Smooth muscle cell (in vitro differentiated cells): ENCODE measurements at regions not wholly inside any gene's neighbourhood (a gene's known extent, or its start where the extent isn't known, plus 50 kb on each side); places are given as distances from the start of the nearest gene placed in this dataset.

ENCODE experiments used
- DNase-seq: peaks from one replicate; lab custom pipeline; 2025; ENCODE audit not compliant: unreplicated experiment; lab: John Stamatoyannopoulos, UW
- H2AFZ ChIP-seq: fragments of 200-600 bp; sonication (generic); 2 replicates; pipeline ENCODE4 v1.6.0; 2016; ENCODE audit warnings: antibody characterized with exemption, low read depth, mild to moderate bottlenecking
- H3F3A ChIP-seq: fragments of 200-600 bp; sonication (generic); 2 replicates; pipeline ENCODE4 v1.6.0; 2017; ENCODE audit warnings: antibody characterized with exemption, low read depth
- H3K27ac ChIP-seq: fragments of 200-600 bp; sonication (generic); 2 replicates; pipeline ENCODE4 v1.5.1; 2016; ENCODE audit warnings: low read depth, mild to moderate bottlenecking
- H3K27me3 ChIP-seq: fragments of 200-600 bp; sonication (generic); 2 replicates; pipeline ENCODE4 v1.6.1; 2016; ENCODE audit warnings: low read depth, mild to moderate bottlenecking
- H3K36me3 ChIP-seq: fragments of 200-600 bp; sonication (generic); 2 replicates; pipeline ENCODE4 v1.5.1; 2016; ENCODE audit warnings: low read depth
- H3K4me1 ChIP-seq: fragments of 200-600 bp; sonication (generic); 2 replicates; pipeline ENCODE4 v1.5.1; 2016; ENCODE audit warnings: low read depth
- H3K4me2 ChIP-seq: fragments of 200-600 bp; sonication (generic); 2 replicates; pipeline ENCODE4 v1.6.0; 2016; ENCODE audit warnings: mild to moderate bottlenecking
- H3K4me3 ChIP-seq: fragments of 200-600 bp; sonication (generic); 2 replicates; pipeline ENCODE4 v1.5.1; 2016; ENCODE audit warnings: mild to moderate bottlenecking
- H3K79me2 ChIP-seq: fragments of 200-600 bp; sonication (generic); 2 replicates; pipeline ENCODE4 v1.6.0; 2016; ENCODE audit warnings: low read depth, mild to moderate bottlenecking
- H3K9ac ChIP-seq: fragments of 200-600 bp; sonication (generic); 2 replicates; pipeline ENCODE4 v1.6.0; 2016; ENCODE audit warnings: low read depth
- H3K9me3 ChIP-seq: fragments of 200-600 bp; sonication (generic); replicated peaks from 2 replicates; pipeline ENCODE4 v1.5.1; 2016; ENCODE audit warnings: low read depth
- H4K20me1 ChIP-seq: fragments of 200-600 bp; sonication (generic); 2 replicates; pipeline ENCODE4 v1.6.0; 2016; ENCODE audit warnings: low read depth
- WGBS: methylation state at CpG from one replicate; pipeline ENCODE4 v1.1.7; 2016; ENCODE audit warnings: low lambda C conversion rate; 5-methylcytosine and 5-hydroxymethylcytosine counted together
- TF ChIP-seq, protein P1 (sequence below): fragments of 200-600 bp; sonication (generic); IDR thresholded peaks from 2 replicates; pipeline ENCODE4 v1.5.1; 2017; ENCODE audit warnings: borderline replicate concordance, mild to moderate bottlenecking, antibody characterized with exemption; ENCODE audit not compliant: insufficient read depth, poor library complexity, severe bottlenecking

- peak overlapping the region; percentile 84 for H3K27ac ChIP-seq
Measured at GRCh38 chr7:18420748-18421147, 74.8 kb upstream of the HDAC9 start.

DNA sequence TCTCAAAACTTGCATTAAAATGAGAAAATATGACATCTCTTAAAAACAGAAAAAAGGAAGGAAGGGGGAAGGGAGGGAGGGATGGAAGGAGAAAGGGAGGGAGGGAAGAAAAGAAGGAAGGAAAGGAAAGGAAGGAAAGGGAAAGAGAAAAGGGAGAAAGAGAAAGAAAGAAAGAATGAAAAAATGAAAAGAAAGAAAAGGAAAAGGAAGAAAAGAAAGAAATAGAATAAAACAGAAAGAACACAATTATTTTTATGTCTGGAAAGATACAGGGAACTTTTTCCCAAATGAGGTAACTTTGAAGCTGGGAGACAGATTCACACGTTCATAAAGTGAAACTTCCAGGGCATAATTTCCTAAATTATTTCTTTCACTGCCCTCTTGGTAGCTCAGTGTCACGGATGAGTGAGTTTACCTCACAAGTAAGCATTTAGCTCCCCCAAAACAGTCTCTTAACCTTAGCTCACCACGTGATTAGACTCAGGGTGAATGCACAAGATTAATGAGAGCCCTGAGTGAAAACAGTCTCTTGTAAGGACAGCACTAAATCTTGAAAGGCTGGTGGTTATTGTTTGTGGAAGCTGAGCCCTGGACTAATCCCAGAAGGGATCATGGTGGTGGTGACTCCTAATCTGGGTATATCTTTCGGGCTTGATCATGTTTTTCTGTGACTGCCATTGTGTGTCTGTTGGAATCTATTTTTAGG lies 74.1 kb upstream of the HDAC9 start:
- Histone ChIP-seq H3K9me3 (no peaks in the 10 kb centered on the region), H2AFZ (peak overlapping the region; percentile 4), H3K9ac (peak overlapping the region; percentile 26), H3F3A (no peaks in the 10 kb centered on the region), H3K4me3 (no peak overlapping the region), H3K4me2 (peak overlapping the region; percentile 55), H3K79me2 (no peaks in the 10 kb centered on the region), H4K20me1 (no peaks in the 10 kb centered on the region), H3K4me1 (peaks cover 34% of the 10 kb centered on the region), H3K36me3 (no peaks in the 10 kb centered on the region), H3K27ac (peak overlapping the region; percentile 84), H3K27me3 (no peaks in the 10 kb centered on the region)
- TF ChIP-seq, protein P1, sequence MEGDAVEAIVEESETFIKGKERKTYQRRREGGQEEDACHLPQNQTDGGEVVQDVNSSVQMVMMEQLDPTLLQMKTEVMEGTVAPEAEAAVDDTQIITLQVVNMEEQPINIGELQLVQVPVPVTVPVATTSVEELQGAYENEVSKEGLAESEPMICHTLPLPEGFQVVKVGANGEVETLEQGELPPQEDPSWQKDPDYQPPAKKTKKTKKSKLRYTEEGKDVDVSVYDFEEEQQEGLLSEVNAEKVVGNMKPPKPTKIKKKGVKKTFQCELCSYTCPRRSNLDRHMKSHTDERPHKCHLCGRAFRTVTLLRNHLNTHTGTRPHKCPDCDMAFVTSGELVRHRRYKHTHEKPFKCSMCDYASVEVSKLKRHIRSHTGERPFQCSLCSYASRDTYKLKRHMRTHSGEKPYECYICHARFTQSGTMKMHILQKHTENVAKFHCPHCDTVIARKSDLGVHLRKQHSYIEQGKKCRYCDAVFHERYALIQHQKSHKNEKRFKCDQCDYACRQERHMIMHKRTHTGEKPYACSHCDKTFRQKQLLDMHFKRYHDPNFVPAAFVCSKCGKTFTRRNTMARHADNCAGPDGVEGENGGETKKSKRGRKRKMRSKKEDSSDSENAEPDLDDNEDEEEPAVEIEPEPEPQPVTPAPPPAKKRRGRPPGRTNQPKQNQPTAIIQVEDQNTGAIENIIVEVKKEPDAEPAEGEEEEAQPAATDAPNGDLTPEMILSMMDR: no peak
- no peak for DNase-seq
- WGBS: 9% methylated on average over 4 of the region's 4 CpGs

More at GRCh38 chr7:18420748-18421147, 74.8 kb upstream of the HDAC9 start:
- H2AFZ ChIP-seq: peak overlapping the region; percentile 4
- no peaks in the 10 kb centered on the region for H3K36me3 ChIP-seq
- no peaks in the 10 kb centered on the region for H3K27me3 ChIP-seq
- no peak for DNase-seq
- H3K9ac ChIP-seq: peak overlapping the region; percentile 26
- H3K79me2 ChIP-seq: no peaks in the 10 kb centered on the region
- no peaks in the 10 kb centered on the region for H3F3A ChIP-seq
- H3K4me1 ChIP-seq: peaks cover 29% of the 10 kb centered on the region
- H3K9me3 ChIP-seq: no peaks in the 10 kb centered on the region
- H3K4me2 ChIP-seq: peak overlapping the region; percentile 55
- no peak overlapping the region for H3K4me3 ChIP-seq
- no peaks in the 10 kb centered on the region for H4K20me1 ChIP-seq
- TF ChIP-seq, protein P1: no peak
- WGBS: 54% methylated on average over 1 of the region's 1 CpG

GRCh38 chr7:18425227-18425626 lies 70.3 kb upstream of the HDAC9 start:
- DNase-seq: no peak
- no peaks in the 10 kb centered on the region for H4K20me1 ChIP-seq
- H3K36me3 ChIP-seq: no peaks in the 10 kb centered on the region
- TF ChIP-seq, protein P1: no peak
- H3F3A ChIP-seq: no peaks in the 10 kb centered on the region
- no peak overlapping the region for H3K27ac ChIP-seq
- H3K4me1 ChIP-seq: peaks cover 41% of the 10 kb centered on the region
- H3K27me3 ChIP-seq: no peaks in the 10 kb centered on the region
- H3K79me2 ChIP-seq: no peaks in the 10 kb centered on the region
- over 99% methylated on average over 4 of the region's 4 CpGs for WGBS
- H3K4me2 ChIP-seq: no peak overlapping the region
- no peak overlapping the region for H2AFZ ChIP-seq
- no peak overlapping the region for H3K9ac ChIP-seq
- no peaks in the 10 kb centered on the region for H3K9me3 ChIP-seq
- no peak overlapping the region for H3K4me3 ChIP-seq

GRCh38 chr7:18425838-18426445 lies 69.6 kb upstream of the HDAC9 start:
- DNase-seq: no peak
- Histone ChIP-seq H3K4me1 (peaks cover 33% of the 10 kb centered on the region), H4K20me1 (no peaks in the 10 kb centered on the region), H3K27me3 (no peaks in the 10 kb centered on the region), H3F3A (no peaks in the 10 kb centered on the region), H3K9ac (no peak overlapping the region), H3K36me3 (no peaks in the 10 kb centered on the region), H2AFZ (peak overlapping the region; percentile 62), H3K4me3 (no peak overlapping the region), H3K4me2 (peak overlapping the region; percentile 32), H3K79me2 (no peaks in the 10 kb centered on the region), H3K27ac (no peak overlapping the region), H3K9me3 (no peaks in the 10 kb centered on the region)
- 84% methylated on average over 5 of the region's 5 CpGs for whole genome bisulfite sequencing
- TF ChIP-seq, protein P1: no peak
